Endothelial cell of umbilical vein (primary cell): ENCODE measurements at regions not wholly inside any gene's neighbourhood (a gene's known extent, or its start where the extent isn't known, plus 50 kb on each side); places are given as distances from the start of the nearest gene placed in this dataset.

Experiments
- BruUV-seq: library from RNA; stranded (reverse); fragments of 400-500 nt; replicated peaks from 2 replicates; lab custom pipeline; 2021; lab: Mats Ljungman, UMichigan
- CTCF ChIA-PET: fragments of 300-600, 350-600 bp; sonication (Branson Sonifier 250); formaldehyde crosslinking; loops from one replicate; lab custom pipeline; 2021; ENCODE audit warnings: antibody characterized with exemption, inconsistent platforms; lab: Charles Lee
- POLR2A ChIA-PET: fragments of 300-600, 350-600 bp; sonication (Branson Sonifier 250); formaldehyde crosslinking; loops from one replicate; lab custom pipeline; 2021; ENCODE audit warnings: antibody characterized with exemption, inconsistent platforms; lab: Charles Lee
- DNase-seq: peaks from one replicate; pipeline ENCODE4 v3.0.0-alpha.2; 2011; ENCODE audit warnings: low read depth, low spot score
- FAIRE-seq: peaks from 2 replicates; lab custom pipeline; 2011; peaks lifted over from hg19 to GRCh38; lab: Jason Lieb, UNC
- H2AFZ ChIP-seq: 2 replicates; pipeline ENCODE4 v1.6.0; 2012; ENCODE audit warnings: low read depth, low read length, control low read depth, inconsistent platforms
- H3K27ac ChIP-seq: 2 replicates; pipeline ENCODE4 v1.5.1; 2011; ENCODE audit warnings: low read depth, mild to moderate bottlenecking, control low read depth, low read length, moderate library complexity; ENCODE audit not compliant: insufficient read depth
- H3K27me3 ChIP-seq, 2 experiments: 2 replicates each; pipeline versions ENCODE4 v1.6.0 to v1.6.1; 2011; ENCODE audit warnings: low read length in 2 of 2, mixed read lengths in 1 of 2; ENCODE audit not compliant: control insufficient read depth in 2 of 2, insufficient read depth in 2 of 2
- H3K36me3 ChIP-seq, 2 experiments: 2 replicates in 1 of 2; 3 replicates in 1 of 2; pipeline ENCODE4 v1.5.1; 2011; ENCODE audit warnings: low read length in 2 of 2, mild to moderate bottlenecking in 1 of 2, moderate library complexity in 1 of 2; ENCODE audit not compliant: control insufficient read depth in 2 of 2, insufficient read depth in 2 of 2; ENCODE audit errors: extremely low read depth in 1 of 2
- H3K4me1 ChIP-seq: 3 replicates; pipeline ENCODE4 v1.5.1; 2011; ENCODE audit warnings: mild to moderate bottlenecking, low read length; ENCODE audit not compliant: control insufficient read depth, insufficient read depth; ENCODE audit errors: extremely low read depth
- H3K4me2 ChIP-seq: 2 replicates; pipeline ENCODE4 v1.6.1; 2011; ENCODE audit warnings: low read length, control low read depth, mixed read lengths; ENCODE audit not compliant: insufficient read depth
- H3K4me3 ChIP-seq, 3 experiments: fragments of 200-600 bp in 1 of 3; sonication (generic), shearing (Covaris generic) in 1 of 3; replicated peaks in 1 of 3; 2 replicates each; pipeline ENCODE4 v1.5.1; 2011 to 2016; ENCODE audit warnings: control low read depth in 3 of 3, low read length in 3 of 3, mild to moderate bottlenecking in 2 of 3, inconsistent platforms in 1 of 3, low read depth in 1 of 3, moderate library complexity in 1 of 3; ENCODE audit not compliant: insufficient read depth in 1 of 3
- H3K79me2 ChIP-seq: 2 replicates; pipeline ENCODE4 v1.6.0; 2012; ENCODE audit warnings: low read length, inconsistent platforms; ENCODE audit not compliant: control insufficient read depth, insufficient read depth
- H3K9ac ChIP-seq: replicated peaks from 2 replicates; pipeline ENCODE3; 2011; ENCODE audit warnings: low read length, control low read depth; ENCODE audit not compliant: insufficient read depth; ENCODE audit errors: extremely low read depth
- H3K9me1 ChIP-seq: replicated peaks from 3 replicates; pipeline ENCODE4 v1.6.0; 2011; ENCODE audit warnings: mild to moderate bottlenecking, low read length; ENCODE audit not compliant: control insufficient read depth, insufficient read depth; ENCODE audit errors: extremely low read depth
- H3K9me3 ChIP-seq: replicated peaks from 2 replicates; pipeline ENCODE4 v1.5.1; 2012; ENCODE audit warnings: low read length, inconsistent platforms; ENCODE audit not compliant: control insufficient read depth, insufficient read depth
- H4K20me1 ChIP-seq: replicated peaks from 2 replicates; pipeline ENCODE3; 2011; ENCODE audit warnings: mild to moderate bottlenecking, low read length; ENCODE audit not compliant: control insufficient read depth, insufficient read depth; ENCODE audit errors: extremely low read depth
- CTCF ChIP-seq, 2 donors: IDR thresholded peaks; 1 replicate in 1 of 2; 2 replicates in 1 of 2; pipeline ENCODE4 v1.5.1; 2011; ENCODE audit warnings: low read length in 2 of 2, mild to moderate bottlenecking in 2 of 2, moderate library complexity in 2 of 2, control low read depth in 1 of 2, inconsistent platforms in 1 of 2, low read depth in 1 of 2; ENCODE audit not compliant: insufficient read depth in 1 of 2; ENCODE audit errors: extremely low read depth in 1 of 2
- EZH2 ChIP-seq: IDR thresholded peaks from 2 replicates; pipeline ENCODE4 v1.6.1; 2012; ENCODE audit warnings: borderline replicate concordance, low read depth, mild to moderate bottlenecking, moderate library complexity, low read length, inconsistent platforms; ENCODE audit not compliant: severe bottlenecking
- FOS ChIP-seq: IDR thresholded peaks from 2 replicates; pipeline ENCODE4 v1.6.1; 2011; ENCODE audit warnings: mild to moderate bottlenecking, low read length, moderate library complexity, borderline replicate concordance; ENCODE audit not compliant: insufficient read depth
- GATA2 ChIP-seq: IDR thresholded peaks from 2 replicates; pipeline ENCODE4 v1.7.0; 2011; ENCODE audit warnings: low read depth, mild to moderate bottlenecking, moderate library complexity, mixed read lengths, low read length; ENCODE audit not compliant: insufficient read length, insufficient read depth
- JUN ChIP-seq: IDR thresholded peaks from 2 replicates; pipeline ENCODE4 v1.6.1; 2011; ENCODE audit warnings: borderline replicate concordance, low read depth; ENCODE audit not compliant: insufficient read length, insufficient read depth
- MAX ChIP-seq: IDR thresholded peaks from 2 replicates; pipeline ENCODE4 v1.6.1; 2011; ENCODE audit not compliant: insufficient read depth, insufficient read length
- MYC ChIP-seq: IDR thresholded peaks from one replicate; pipeline ENCODE4 v1.6.1; 2011; ENCODE audit warnings: mild to moderate bottlenecking, low read depth, low read length
- POLR2A ChIP-seq: IDR thresholded peaks from 2 replicates; pipeline ENCODE4 v1.6.1; 2012; ENCODE audit warnings: low read depth, mild to moderate bottlenecking, control low read depth, low read length
- POLR2AphosphoS5 ChIP-seq: IDR thresholded peaks from 2 replicates; pipeline ENCODE4 v1.6.1; 2012; ENCODE audit warnings: low read depth, mild to moderate bottlenecking, control low read depth, low read length, moderate library complexity; ENCODE audit not compliant: insufficient read depth
- dilution Hi-C: fragments of 300-500 bp; cut with MboI; formaldehyde crosslinking; loops from one replicate; pipeline ENCODE4 v1.15.0; 2019; ENCODE audit warnings: low sequenced_read_pairs; ENCODE audit not compliant: extremely low pct_ligation_motif_present
- intact Hi-C: fragments of 100-400 bp; cut with micrococcal nuclease; formaldehyde crosslinking; loops from one replicate; pipeline ENCODE4 v1.10.0; 2022

GRCh38 chr3:117665296-117665695, 955.7 kb downstream of the TUSC7 start:
- no peaks in the 10 kb centered on the region for H3K36me3 ChIP-seq
- H3K4me3 ChIP-seq: no peak overlapping the region
- no peaks in the 10 kb centered on the region for H4K20me1 ChIP-seq
- FAIRE-seq (no peak), DNase-seq (no peak)
- no peaks in the 10 kb centered on the region for H3K79me2 ChIP-seq
- no peak overlapping the region for H3K4me2 ChIP-seq
- H2AFZ ChIP-seq: no peak overlapping the region
- no peak overlapping the region for H3K27ac ChIP-seq
- no peak overlapping the region for H3K9ac ChIP-seq
- CTCF ChIA-PET: no interaction called here
- no peaks in the 10 kb centered on the region for H3K9me1 ChIP-seq
- no peak for TF ChIP-seq MYC
- no peak for TF ChIP-seq FOS
- TF ChIP-seq CTCF (IDR thresholded peaks at IDR 0.05; ENCODE audit: extremely low read depth in 1 of 2, insufficient read depth in 1 of 2, low read depth in 1 of 2, low read length in 2 of 2): no peak
- TF ChIP-seq EZH2: no peak
- TF ChIP-seq MAX: no peak
- TF ChIP-seq GATA2: no peak
- TF ChIP-seq POLR2AphosphoS5: no peak
- no peak for TF ChIP-seq POLR2A
- no peak for TF ChIP-seq JUN
- BruUV-seq: no TSS peak
- peaks cover 0 to 2% of the 10 kb centered on the region in 2 experiments for H3K27me3 ChIP-seq
- POLR2A ChIA-PET: no interaction called here
- no peaks in the 10 kb centered on the region for H3K9me3 ChIP-seq
- intact Hi-C loops: no loop called here
- dilution Hi-C loops: no loop called here
- no peaks in the 10 kb centered on the region for H3K4me1 ChIP-seq
